A549 (cell line): ENCODE measurements at regions not wholly inside any gene's neighbourhood (a gene's known extent, or its start where the extent isn't known, plus 50 kb on each side); places are given as distances from the start of the nearest gene placed in this dataset.

Source experiments
- BCL3 ChIP-seq: fragments of >200 bp; sonication (Bioruptor Twin); formaldehyde crosslinking; IDR thresholded peaks from 3 replicates; pipeline ENCODE4 v1.6.1; 2016
- EHMT2 ChIP-seq: fragments of 200-600 bp; sonication (generic); IDR thresholded peaks from 2 replicates; pipeline ENCODE4 v1.6.1; 2016; ENCODE audit warnings: antibody characterized with exemption, low read depth, mild to moderate bottlenecking, moderate library complexity
- JUNB ChIP-seq: fragments of >200 bp; sonication (Bioruptor Twin); formaldehyde crosslinking; IDR thresholded peaks from 2 replicates; pipeline ENCODE4 v1.6.1; 2016
- MAZ ChIP-seq: fragments of 150-350 bp; IDR thresholded peaks from 2 replicates; pipeline ENCODE4 v1.6.1; 2014; ENCODE audit warnings: antibody characterized with exemption, low read depth, low read length, borderline replicate concordance
- MYC ChIP-seq: IDR thresholded peaks from 2 replicates; pipeline ENCODE4 v1.6.1; 2012; ENCODE audit warnings: mild to moderate bottlenecking, inconsistent platforms, low read length, improper control_type of control experiment, borderline replicate concordance
- POLR2A ChIP-seq: IDR thresholded peaks from 2 replicates; pipeline ENCODE4 v1.6.1; 2012; ENCODE audit warnings: mild to moderate bottlenecking, low read length
- RAD21 ChIP-seq, 2 experiments: fragments of >200 bp in 1 of 2; sonication (Bioruptor Twin) in 1 of 2; formaldehyde crosslinking in 1 of 2; IDR thresholded peaks in 1 of 2; conservative IDR thresholded peaks in 1 of 2; 2 replicates in 1 of 2; 3 replicates in 1 of 2; pipeline ENCODE4 v1.6.1; 2012 to 2018; ENCODE audit warnings: inconsistent platforms in 1 of 2
- RCOR1 ChIP-seq: fragments of 150-350 bp; IDR thresholded peaks from 2 replicates; pipeline ENCODE4 v1.6.1; 2014; ENCODE audit warnings: antibody characterized with exemption, low read length, low read depth
- TF ChIP-seq, protein P1 (sequence below): fragments of >200 bp; sonication (Bioruptor Twin); formaldehyde crosslinking; IDR thresholded peaks from 3 replicates; pipeline ENCODE4 v1.5.1; 2016
- TF ChIP-seq, protein P2 (sequence below): fragments of 450-650 bp; IDR thresholded peaks from 2 replicates; pipeline ENCODE4 v1.6.1; 2014; ENCODE audit warnings: antibody characterized with exemption

DNA sequence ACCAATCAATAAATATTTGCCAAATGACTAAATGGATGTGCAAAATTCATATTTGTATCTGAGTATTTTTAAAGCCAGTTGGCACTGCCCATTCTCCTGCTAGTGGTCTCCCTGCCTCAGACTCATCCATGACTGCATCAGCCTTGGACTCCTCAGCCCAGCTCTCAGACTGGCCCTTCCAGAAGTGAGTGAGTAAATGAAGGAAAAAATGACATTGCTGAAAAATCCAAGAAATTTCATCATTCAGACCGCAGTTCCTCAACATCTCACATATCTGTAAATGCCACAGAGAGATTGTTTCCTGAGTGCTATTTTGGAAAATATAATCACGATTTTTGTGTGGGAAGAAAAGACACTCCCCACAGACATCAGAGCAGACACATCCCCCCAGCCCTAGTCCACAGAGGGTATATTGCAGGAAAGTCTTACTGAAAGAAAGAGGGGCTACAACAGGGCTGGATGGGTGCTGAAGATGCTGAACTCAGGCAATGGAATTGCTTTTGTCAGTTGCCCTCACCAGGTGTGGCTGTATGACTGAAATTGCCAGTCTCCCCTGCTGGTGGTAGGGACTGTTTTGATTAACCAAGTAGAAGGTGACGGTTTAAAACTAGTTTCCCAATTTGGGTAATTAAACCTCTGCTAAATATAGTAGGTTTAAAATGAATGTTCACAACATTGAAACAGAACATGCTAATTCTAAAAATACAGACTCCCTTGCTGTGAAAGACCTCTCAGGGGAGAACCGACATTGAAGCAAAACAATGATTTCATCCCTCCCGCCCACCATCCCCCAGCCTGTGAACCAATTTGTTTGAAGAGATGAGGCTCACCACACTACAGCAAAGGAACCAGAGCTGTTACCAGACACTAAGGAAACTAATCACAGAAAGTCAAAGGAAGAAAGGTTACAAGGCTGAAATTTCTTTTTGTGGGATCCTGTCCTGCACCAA lies 158.8 kb downstream of the DEPDC1B start:
- no peak for TF ChIP-seq BCL3
- no peak for TF ChIP-seq EHMT2
- TF ChIP-seq RAD21 (conservative IDR thresholded peaks at IDR 0.05 in 1 of 2, IDR thresholded peaks at IDR 0.05 in 1 of 2): no peak
- no peak for TF ChIP-seq MAZ
- TF ChIP-seq, protein P1, sequence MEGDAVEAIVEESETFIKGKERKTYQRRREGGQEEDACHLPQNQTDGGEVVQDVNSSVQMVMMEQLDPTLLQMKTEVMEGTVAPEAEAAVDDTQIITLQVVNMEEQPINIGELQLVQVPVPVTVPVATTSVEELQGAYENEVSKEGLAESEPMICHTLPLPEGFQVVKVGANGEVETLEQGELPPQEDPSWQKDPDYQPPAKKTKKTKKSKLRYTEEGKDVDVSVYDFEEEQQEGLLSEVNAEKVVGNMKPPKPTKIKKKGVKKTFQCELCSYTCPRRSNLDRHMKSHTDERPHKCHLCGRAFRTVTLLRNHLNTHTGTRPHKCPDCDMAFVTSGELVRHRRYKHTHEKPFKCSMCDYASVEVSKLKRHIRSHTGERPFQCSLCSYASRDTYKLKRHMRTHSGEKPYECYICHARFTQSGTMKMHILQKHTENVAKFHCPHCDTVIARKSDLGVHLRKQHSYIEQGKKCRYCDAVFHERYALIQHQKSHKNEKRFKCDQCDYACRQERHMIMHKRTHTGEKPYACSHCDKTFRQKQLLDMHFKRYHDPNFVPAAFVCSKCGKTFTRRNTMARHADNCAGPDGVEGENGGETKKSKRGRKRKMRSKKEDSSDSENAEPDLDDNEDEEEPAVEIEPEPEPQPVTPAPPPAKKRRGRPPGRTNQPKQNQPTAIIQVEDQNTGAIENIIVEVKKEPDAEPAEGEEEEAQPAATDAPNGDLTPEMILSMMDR: no peak
- no peak for TF ChIP-seq MYC
- TF ChIP-seq JUNB: no peak
- TF ChIP-seq RCOR1: no peak
- TF ChIP-seq, protein P2, sequence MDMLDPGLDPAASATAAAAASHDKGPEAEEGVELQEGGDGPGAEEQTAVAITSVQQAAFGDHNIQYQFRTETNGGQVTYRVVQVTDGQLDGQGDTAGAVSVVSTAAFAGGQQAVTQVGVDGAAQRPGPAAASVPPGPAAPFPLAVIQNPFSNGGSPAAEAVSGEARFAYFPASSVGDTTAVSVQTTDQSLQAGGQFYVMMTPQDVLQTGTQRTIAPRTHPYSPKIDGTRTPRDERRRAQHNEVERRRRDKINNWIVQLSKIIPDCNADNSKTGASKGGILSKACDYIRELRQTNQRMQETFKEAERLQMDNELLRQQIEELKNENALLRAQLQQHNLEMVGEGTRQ: no peak
- no peak for TF ChIP-seq POLR2A
